GM19239 (cell line): ENCODE measurements at regions not wholly inside any gene's neighbourhood (a gene's known extent, or its start where the extent isn't known, plus 50 kb on each side); places are given as distances from the start of the nearest gene placed in this dataset.
"Not testable (repeated sequence)": the region's sequence is repeated elsewhere in the genome, so short reads cannot be mapped to it uniquely, and the experiment has no call there.

Source experiments
- DNase-seq: peaks from one replicate; pipeline ENCODE4 v3.0.0; 2011; ENCODE audit warnings: low spot score; ENCODE audit not compliant: insufficient read length
- FAIRE-seq: peaks from 2 replicates; lab custom pipeline; 2011; peaks lifted over from hg19 to GRCh38; lab: Jason Lieb, UNC

DNA sequence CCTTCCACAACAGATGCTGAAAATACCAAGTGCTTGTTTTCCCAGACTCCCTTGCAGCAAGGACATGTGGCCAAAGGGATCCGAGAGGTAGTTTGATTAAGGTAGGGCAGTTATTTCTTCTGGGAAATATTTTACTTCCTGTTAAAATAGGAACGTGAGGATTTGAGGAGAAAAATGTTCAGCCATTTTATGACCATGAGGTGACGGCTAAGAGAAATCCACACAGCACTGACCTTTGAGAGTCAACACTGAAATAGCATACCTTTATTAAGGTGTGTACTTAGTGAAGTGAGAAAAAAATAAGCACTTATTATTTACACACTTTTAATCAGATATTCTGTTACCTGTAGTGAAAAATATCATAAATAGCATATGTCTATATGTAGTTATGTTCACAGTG is 133.9 kb downstream of the PPP1R3A start:
- DNase-seq (no peak), FAIRE-seq (no peak)

DNA sequence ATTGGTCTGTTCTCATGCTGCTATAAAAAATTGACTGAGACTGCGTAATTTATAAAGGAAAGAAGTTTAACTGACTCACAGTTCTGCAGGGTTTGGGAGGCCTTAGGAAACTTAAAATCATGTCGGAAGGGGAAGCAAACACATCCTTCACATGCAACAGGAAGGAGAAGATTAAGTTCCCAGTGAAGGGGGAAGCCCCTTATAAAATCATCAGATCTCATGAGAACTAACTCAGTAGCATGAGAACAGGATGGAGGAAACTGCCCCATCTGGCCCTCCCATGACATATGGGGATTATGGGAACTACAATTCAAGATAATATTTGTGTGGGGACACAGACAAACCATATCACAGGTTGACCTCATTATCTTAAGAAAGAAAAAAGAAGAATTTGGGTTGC is 134.5 kb downstream of the PPP1R3A start:
- DNase-seq (no peak), FAIRE-seq (no peak)

DNA sequence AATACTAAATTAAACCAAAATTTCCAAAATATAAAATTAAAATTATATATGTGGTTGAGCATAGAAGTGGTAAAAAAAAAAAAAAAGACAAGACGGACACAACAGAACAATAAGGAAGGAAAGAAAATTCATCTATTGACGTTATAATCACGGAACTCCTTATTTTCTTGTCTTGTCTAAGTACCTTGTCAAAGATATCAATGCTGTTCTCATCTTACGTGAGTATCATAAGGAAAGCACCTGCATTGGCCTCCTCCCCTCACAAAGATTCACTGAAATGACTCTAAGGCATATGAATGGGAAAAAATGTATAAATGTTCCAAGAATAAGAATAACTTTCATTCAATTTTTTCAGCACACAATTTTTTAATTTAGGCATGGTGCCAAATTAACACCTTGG is 135.4 kb downstream of the PPP1R3A start:
- no peak for FAIRE-seq
- DNase-seq: no peak

DNA sequence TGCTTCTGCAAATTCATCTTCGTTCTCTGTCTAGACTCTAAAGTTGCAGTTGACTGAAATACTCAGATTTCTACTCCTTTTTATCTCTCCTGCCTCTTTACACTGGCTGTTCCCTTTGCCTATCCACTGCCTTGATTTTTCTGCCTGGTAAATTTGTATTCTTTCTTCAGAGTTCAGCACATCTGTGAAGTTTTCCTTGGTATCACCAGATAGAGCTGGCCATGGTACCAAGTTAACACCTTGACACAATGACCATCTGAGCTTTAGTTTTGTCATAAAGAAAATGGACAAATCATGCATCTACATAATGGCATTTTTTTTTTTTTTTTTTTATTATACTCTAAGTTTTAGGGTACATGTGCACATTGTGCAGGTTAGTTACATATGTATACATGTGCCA is 143.0 kb downstream of the PPP1R3A start:
- no peak for DNase-seq
- FAIRE-seq: no peak

DNA sequence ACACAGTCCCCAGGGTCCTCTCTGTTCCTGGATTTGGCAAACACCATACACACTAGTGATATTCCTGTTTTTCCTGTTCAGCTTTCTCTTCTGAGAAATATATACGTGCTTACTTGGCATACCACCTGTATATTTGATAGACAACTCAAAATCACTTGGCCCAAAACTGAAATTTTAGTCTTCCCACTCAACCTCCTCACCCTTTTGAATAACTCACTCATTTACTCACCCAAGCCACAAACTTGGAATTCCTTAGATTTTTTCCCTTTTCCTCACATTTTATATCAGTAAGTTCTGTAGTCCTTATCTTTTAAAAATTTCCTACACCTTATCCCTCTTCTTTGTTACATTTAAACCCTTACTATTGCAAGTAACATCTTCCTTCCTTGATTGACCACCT is 143.4 kb downstream of the PPP1R3A start:
- DNase-seq (no peak), FAIRE-seq (no peak)

DNA sequence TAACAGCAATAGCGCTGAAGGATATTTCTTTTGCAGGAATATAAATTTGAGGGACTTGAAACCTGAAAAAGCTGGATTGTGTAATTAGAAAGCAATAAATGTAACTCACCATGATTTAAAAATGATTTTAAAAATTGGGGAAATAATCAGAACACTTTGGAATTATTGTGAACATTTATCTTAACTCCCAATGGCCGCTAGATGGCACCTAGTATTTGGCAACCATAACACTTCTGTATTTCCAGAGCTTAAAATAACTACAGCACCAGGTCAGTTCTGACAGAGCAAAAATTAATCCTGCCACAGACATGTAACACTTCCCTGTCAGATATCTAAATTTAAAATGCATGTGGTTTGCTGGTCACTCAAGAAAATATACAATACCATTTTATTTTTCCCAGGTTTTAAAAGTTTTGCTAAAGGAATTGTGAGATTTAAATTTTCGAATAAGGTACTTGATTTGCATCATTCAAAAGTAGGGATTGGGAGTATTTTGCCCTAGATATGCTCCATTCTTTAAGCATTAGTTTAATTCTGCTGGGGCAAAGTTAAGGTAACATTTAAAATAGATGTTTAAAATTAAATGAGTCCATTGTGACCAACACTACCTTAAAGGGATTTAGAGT is 144.5 kb downstream of the PPP1R3A start:
- FAIRE-seq (peak; percentile 47), DNase-seq (no peak)

DNA sequence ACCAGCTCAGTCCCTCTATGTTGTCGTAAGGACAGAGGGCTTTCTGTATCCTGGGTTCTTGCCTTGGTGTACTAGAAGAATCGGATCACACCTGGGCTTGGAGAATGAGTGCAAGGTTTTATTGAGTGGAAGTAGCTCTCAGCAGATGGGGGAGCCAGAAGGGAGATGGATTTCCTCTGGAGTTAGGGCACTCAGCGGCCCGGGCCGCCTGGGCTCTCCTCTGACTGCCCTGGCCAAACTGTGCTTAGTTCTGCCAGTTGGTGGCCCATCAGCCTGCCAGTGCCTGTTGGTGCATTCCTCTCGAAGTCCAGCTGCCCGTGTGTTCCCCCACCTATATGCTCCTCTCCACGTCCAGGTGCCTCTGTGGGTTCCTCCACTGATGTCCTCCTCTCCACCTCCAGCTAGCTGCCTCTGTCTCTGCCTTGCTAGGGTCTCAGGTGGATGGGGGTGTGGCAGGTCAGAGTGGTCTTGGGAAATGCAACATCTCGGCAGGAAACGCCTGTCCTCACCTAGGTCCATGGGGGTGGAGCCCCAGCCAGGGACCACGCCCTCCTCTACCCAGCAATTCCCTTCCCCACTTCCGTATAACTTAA is 148.6 kb downstream of the PPP1R3A start:
- FAIRE-seq (no peak), DNase-seq (no peak)

DNA sequence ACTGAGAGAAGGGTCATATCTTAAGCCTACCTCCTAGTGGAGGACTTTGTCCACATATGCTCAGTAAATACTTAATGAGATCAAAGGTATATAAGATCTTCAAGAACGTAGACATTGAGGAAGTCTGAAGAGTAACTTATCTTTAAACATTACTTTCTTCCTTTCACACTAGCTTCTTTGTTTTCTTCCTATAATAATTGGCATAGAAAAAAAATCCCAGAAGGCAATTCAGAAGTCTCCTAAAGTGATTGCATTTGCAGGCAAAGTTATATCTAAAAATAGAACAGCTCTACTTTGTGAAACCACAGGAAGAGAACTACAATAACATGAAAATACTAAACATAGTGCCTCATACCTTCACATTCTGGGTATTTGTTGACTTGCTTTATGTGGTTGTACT is 150.4 kb downstream of the PPP1R3A start:
- no peak for DNase-seq
- FAIRE-seq: no peak

DNA sequence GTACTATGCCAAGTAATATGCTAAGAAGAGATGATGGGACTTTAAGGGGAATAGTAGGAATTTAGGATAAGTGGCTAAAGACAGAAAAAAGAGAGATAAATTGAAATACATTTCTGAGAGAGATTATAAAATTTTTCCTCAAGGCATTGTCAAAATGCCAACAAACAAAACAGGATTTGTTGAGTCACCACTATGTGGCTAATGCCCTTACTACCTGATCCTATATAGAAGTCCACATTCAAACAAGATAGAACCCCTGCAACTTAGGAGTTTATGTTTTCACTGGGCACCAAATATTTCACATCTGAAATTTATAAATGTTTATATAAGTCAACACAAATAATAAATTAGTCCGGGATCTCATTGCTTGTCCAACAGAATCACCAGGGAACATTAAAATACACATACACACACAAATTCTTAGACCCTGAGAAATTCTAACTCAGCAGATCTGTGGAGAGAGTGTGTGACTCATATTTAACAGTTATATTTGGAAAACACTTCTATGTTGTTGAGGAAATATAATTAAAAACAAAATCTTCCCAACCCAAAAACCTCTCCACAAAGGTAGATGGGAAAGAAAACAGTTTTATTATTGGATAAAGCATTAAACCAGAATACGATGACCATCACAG is 154.3 kb downstream of the PPP1R3A start:
- DNase-seq (no peak), FAIRE-seq (no peak)

DNA sequence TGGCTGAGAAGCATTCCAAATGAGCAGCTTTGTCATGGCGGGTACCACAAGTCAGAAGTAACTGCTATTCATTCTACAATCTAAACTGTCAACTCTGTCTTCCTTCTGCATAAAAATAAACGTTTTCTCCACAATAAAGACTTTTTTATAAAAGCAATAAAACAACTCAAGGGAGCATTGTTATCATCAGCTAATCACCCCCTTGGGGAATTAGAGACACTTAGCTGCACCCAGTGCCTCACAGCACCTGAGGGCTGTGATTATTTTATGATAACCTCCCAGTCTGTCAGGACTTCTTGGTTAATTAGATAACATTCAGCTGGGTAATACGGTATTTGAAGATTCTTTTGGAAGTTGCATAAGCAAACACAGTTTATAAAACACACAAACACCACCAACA is 155.6 kb downstream of the PPP1R3A start:
- no peak for FAIRE-seq
- no peak for DNase-seq

DNA sequence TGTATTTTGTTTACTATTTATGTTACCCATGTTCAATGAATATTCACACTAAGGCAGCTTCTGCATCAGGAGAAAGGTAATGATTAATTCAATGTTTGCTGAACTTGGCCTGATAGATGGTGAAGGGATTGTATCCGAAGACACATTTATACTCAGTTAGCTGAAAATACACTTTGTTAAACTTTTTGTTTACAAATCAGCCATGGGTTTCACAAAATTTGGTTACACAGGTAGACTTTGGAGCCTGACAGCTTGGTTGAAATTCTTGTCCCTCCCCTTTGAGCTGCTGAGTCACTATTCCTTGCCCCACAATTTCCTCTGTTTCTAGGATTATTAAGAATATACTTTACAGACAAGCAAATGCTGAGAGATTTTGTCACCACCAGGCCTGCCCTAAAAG is 162.6 kb downstream of the PPP1R3A start:
- DNase-seq: no peak
- no peak for FAIRE-seq

DNA sequence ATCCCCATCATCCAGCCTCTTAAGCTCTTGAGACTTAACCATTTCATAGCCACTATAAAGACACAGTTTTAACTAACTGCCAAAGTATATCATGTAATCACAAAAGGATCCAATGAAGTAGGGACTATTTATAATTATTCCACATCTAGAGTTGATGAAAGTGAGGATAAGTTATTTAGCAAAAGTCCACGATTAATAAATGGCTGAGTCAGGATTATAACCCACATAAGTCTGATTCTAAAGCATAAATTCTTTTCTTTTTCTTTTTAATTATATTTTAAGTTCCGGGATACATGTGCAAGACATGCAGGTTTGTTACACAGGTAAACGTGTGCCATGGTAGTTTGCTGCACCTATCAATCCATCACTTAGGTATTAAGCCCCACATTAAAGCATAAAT is 166.1 kb downstream of the PPP1R3A start:
- FAIRE-seq (no peak), DNase-seq (no peak)

DNA sequence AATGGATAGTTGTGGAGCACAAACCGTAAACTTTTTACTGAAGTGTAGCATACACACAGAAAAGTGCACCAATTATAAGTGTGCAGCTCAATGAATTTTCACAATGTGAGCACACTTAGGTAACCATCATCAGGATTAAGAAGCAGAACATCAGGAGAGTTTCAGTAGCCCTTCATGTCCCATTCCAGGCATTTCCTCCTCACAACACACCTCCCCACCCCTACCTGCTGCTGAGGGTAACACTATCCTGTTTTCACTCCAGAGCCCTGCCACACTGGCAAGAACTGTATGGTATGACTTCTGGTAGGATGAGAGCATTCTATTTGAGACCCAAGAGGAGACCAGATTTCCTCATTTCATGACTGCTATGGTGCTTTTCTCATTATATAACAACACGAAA is 166.5 kb downstream of the PPP1R3A start:
- FAIRE-seq (no peak), DNase-seq (no peak)

DNA sequence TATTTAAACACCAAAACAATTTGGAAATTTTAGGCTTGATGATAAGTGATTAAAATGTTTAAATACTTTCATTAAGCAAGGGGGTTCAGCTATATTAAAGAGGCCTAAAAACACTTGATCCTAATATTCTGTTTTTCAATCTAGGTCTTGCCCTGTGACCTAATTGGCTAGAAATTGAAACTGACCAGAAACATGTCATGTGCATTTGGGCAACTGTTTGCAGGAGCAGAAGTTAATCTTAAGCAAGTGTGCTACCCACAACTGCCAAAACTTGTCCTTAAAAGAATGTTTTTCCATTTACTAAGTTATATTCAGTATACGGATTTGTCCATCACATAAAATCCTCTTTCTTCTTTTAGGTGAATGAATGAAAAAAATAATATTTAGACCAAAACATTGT is 167.3 kb downstream of the PPP1R3A start:
- FAIRE-seq: no peak
- no peak for DNase-seq

DNA sequence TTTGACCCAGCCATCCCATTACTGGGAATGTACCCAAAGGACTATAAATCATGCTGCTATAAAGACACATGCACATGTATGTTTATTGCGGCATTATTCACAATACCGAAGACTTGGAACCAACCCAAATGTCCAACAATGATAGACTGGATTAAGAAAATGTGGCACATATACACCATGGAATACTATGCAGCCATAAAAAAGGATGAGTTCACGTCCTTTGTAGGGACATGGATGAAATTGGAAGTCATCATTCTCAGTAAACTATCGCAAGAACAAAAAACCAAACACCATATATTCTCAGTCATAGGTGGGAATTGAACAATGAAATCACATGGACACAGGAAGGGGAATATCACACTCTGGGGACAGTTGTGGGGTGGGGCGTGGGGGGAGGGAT is 170.4 kb downstream of the PPP1R3A start:
- not testable (repeated sequence) for FAIRE-seq, DNase-seq

DNA sequence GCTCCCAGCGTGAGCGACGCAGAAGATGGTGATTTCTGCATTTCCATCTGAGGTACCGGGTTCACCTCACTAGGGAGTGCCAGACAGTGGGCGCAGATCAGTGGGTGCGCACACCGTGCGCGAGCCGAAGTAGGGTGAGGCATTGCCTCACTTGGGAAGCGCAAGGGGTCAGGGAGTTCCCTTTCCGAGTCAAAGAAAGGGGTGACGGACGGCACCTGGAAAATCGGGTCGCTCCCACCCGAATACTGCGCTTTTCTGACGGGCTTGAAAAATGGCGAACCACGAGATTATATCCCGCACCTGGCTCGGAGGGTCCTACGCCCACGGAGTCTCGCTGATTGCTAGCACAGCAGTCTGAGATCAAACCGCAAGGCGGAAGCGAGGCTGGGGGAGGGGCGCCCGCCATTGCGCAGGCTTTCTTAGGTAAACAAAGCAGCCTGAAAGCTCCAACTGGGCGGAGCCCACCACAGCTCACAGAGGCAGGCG is 175.8 kb downstream of the PPP1R3A start:
- not testable (repeated sequence) for FAIRE-seq, DNase-seq

DNA sequence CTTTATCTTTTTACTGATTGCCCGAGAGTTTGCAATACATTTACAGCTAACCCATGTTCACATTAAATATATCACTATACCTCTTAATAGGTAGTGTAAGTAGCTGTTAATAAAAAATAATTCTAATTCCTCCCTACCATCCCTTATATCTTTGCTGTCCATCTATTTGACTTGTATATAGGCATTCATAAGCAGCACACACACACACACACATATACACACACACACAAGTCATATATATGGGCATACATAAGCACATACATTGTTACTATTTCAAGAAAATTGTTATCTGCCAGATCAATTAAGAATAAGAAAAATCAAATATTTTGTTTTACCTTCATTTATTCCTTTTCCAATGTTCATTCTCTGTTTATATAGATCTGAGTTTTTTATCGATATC is 176.4 kb downstream of the PPP1R3A start:
- FAIRE-seq (no peak), DNase-seq (no peak)

DNA sequence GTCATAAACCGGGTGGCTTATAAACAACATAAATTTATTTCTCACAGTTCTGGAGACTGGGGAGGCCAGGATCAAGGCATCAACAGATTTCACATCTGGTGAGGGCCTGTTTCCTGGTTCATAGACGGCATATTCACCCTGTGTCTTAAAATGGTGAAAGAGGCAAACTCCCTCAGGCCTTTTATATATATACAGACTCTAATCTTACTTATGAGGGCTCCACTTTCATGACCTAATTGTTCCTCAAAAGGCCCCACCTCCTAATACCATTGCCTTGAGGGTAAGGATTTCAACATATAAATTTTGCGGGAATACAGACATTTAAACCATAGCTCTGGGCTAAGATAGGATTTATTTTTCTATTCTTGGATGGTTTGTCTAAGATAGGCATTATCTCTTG is 187.2 kb downstream of the PPP1R3A start:
- FAIRE-seq (no peak), DNase-seq (no peak)

DNA sequence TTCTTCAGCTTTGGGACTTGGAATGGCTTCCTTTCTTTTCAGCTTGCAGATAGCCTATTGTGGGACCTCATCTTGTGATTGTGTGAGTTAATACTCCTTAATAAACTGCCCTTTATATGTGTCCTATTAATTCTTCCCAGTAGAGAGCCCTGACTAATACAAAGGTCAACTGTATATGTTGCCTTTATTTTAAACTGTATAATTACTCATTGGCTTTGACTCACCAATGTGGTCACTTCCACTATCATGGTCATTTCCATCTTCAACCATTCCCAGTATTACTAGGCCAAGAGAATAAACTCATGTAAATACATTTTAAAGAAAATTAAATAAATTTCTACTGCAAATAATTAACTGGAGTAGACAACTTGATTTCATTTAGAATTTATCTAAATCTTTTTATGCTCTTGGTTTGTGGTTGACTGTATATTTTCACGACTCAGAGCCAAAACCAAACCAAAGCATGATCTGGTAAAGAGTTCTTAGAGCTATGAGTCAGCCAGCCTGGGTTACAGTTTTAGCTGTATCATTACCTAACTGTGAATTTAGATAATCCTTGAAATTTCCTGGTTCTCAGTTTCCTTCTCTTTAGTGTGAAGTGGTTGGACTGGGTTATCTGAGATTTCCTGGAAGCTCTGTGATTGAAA is 188.4 kb downstream of the PPP1R3A start:
- no peak for DNase-seq
- no peak for FAIRE-seq

DNA sequence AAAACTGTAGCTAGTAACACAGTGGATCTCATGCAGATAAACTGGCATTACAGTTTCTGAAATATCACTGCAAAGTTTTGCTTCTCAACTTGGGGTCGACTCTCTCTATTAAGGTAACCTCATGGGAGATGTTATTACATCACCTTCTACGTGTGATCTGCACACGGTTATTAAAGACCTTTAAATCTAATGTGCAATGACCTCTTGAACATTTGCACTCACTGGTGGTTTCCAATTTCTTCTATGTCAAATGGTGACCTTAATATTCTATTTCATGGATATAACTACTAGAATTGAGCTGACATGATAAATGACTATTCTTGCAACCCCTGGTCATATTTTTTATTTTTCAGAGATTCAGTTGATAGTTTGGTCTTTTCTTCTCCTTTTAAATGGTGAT is 191.3 kb downstream of the PPP1R3A start:
- DNase-seq (no peak), FAIRE-seq (no peak)

DNA sequence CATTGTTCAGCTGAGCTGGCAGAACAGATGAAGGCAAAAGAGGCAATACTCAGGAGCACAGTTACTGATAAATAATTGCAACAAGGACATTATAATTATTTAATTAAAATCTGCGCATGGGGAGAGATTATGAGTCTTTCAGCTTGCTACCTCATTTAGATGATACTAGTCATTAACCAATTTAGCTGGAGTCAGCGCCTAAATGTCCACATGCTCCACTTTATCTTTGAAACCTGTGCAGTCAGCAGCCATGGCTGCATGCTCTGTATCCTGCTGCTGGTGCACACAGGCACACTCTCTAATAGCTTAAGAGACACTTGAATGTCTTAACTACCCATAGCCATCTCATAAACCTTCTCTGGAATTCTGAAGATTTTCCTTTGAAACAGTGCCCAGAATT is 196.8 kb downstream of the PPP1R3A start:
- DNase-seq (no peak), FAIRE-seq (no peak)
